Neutrophil (primary cell): ENCODE measurements at regions not wholly inside any gene's neighbourhood (a gene's known extent, or its start where the extent isn't known, plus 50 kb on each side); places are given as distances from the start of the nearest gene placed in this dataset.

Experiments used
- H3K27ac ChIP-seq: fragments of 200-600 bp; sonication (generic); 2 replicates; pipeline ENCODE4 v1.5.1; 2016; ENCODE audit warnings: mild to moderate bottlenecking, moderate library complexity
- H3K27me3 ChIP-seq: fragments of 200-600 bp; sonication (generic); 2 replicates; pipeline ENCODE4 v1.6.0; 2016; ENCODE audit warnings: mild to moderate bottlenecking
- H3K36me3 ChIP-seq: fragments of 200-600 bp; sonication (generic); 2 replicates; pipeline ENCODE4 v1.5.1; 2017
- H3K4me1 ChIP-seq, 2 experiments: fragments of 200-600 bp in 1 of 2; sonication (generic) in 1 of 2; 1 replicate in 1 of 2; 2 replicates in 1 of 2; pipeline versions ENCODE4 v1.5.1 to v1.6.1; 2013 to 2016; ENCODE audit warnings: low read depth in 1 of 2, low read length in 1 of 2, mild to moderate bottlenecking in 1 of 2, moderate library complexity in 1 of 2; ENCODE audit not compliant: control insufficient read depth in 1 of 2, insufficient read depth in 1 of 2
- H3K4me3 ChIP-seq, 2 experiments: fragments of 200-600 bp in 1 of 2; sonication (generic) in 1 of 2; 1 replicate in 1 of 2; 2 replicates in 1 of 2; pipeline ENCODE4 v1.5.1; 2013 to 2016; ENCODE audit warnings: low read depth in 1 of 2, low read length in 1 of 2, mild to moderate bottlenecking in 1 of 2, moderate library complexity in 1 of 2
- H3K9me3 ChIP-seq: fragments of 200-600 bp; sonication (generic); 2 replicates; pipeline ENCODE4 v1.5.1; 2016
- CTCF ChIP-seq: fragments of 200-600 bp; sonication (generic); IDR thresholded peaks from 2 replicates; pipeline ENCODE4 v1.5.1; 2016; ENCODE audit warnings: antibody characterized with exemption

- no peaks in the 10 kb centered on the region for H3K27me3 ChIP-seq
- H3K27ac ChIP-seq: no peak overlapping the region
- H3K9me3 ChIP-seq: no peaks in the 10 kb centered on the region
- H3K4me1 ChIP-seq: peaks cover 0 to 4% of the 10 kb centered on the region in 2 experiments
- H3K36me3 ChIP-seq: no peaks in the 10 kb centered on the region
- H3K4me3 ChIP-seq: no peak overlapping the region
- TF ChIP-seq CTCF: no peak
These were observed 226.1 kb downstream of the BCOR start for GRCh38 chrX:39871648-39872047.

GRCh38 chrX:39873117-39873516, 224.6 kb downstream of the BCOR start:
- no peak for TF ChIP-seq CTCF

GRCh38 chrX:39874202-39874816, 223.4 kb downstream of the BCOR start:
- H3K9me3 ChIP-seq: no peaks in the 10 kb centered on the region
- H3K36me3 ChIP-seq: no peaks in the 10 kb centered on the region
- peaks cover 0 to 4% of the 10 kb centered on the region in 2 experiments for H3K4me1 ChIP-seq
- H3K4me3 ChIP-seq: no peak overlapping the region
- no peak for TF ChIP-seq CTCF
- no peaks in the 10 kb centered on the region for H3K27me3 ChIP-seq
- no peak overlapping the region for H3K27ac ChIP-seq

More at GRCh38 chrX:39873117-39873516, 224.6 kb downstream of the BCOR start:
- Histone ChIP-seq H3K9me3 (no peaks in the 10 kb centered on the region), H3K27me3 (no peaks in the 10 kb centered on the region), H3K4me1 (peaks cover 0 to 4% of the 10 kb centered on the region in 2 experiments), H3K36me3 (no peaks in the 10 kb centered on the region), H3K4me3 (no peak overlapping the region), H3K27ac (no peak overlapping the region)

GRCh38 chrX:39875834-39876628, 221.7 kb downstream of the BCOR start:
- H3K36me3 ChIP-seq: no peaks in the 10 kb centered on the region
- no peak for TF ChIP-seq CTCF
- no peaks in the 10 kb centered on the region for H3K9me3 ChIP-seq
- H3K27ac ChIP-seq: no peak overlapping the region
- H3K4me3 ChIP-seq: no peak overlapping the region
- H3K4me1 ChIP-seq: no peaks in the 10 kb centered on the region
- no peaks in the 10 kb centered on the region for H3K27me3 ChIP-seq

- no peaks in the 10 kb centered on the region for H3K36me3 ChIP-seq
- H3K4me3 ChIP-seq: no peak overlapping the region
- H3K4me1 ChIP-seq: no peaks in the 10 kb centered on the region
- no peaks in the 10 kb centered on the region for H3K27me3 ChIP-seq
- H3K27ac ChIP-seq: no peak overlapping the region
- no peak for TF ChIP-seq CTCF
- no peaks in the 10 kb centered on the region for H3K9me3 ChIP-seq
These were observed 219.9 kb downstream of the BCOR start for GRCh38 chrX:39877905-39878304.
